HG03342 (cell line): ENCODE measurements at regions not wholly inside any gene's neighbourhood (a gene's known extent, or its start where the extent isn't known, plus 50 kb on each side); places are given as distances from the start of the nearest gene placed in this dataset.

Experiments
- ATAC-seq: cut with Tn5 transposase; IDR thresholded peaks from one replicate; pipeline ENCODE4 v1.9.1; 2021; ENCODE audit warnings: mild to moderate bottlenecking, moderate library complexity; ENCODE audit not compliant: unreplicated experiment

DNA sequence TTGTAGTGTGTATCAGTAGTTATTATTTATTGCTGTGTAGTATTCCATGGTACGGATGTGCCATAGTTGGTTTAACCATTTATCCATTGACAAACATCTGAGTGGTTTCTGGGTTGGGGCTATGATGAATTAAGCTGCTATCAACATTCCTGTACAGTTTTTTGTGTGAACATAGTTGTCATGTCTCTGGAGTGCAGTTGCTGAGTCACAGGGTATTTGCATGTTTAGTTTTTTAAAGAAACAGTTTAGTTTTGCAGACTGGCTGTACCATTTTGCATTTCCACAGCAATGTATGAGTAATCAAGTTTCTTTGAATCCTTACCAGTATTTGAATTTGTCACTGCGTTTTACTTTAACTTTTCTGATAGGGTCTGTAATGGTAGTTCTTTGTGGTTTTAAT, 516.7 kb upstream of the CELF2 start:
- no peak for ATAC-seq

DNA sequence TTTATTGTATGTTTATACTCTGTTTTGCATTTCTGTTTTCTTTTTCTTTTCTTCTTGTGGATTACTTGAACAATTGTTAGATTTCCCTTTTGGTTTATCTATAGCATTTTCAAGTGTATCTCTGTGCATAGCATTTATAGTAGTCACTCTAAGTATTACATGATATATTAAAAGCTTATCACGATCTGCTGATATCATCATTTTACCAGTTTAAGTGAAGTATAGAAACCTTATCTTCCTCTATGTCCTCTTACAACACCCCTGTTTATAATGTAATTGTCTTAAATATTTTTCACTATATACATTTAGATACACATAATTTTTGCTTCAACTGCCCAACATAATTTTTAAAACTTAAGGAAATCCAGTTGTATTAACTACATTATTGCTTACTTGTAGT, 513.9 kb upstream of the CELF2 start:
- ATAC-seq: no peak

DNA sequence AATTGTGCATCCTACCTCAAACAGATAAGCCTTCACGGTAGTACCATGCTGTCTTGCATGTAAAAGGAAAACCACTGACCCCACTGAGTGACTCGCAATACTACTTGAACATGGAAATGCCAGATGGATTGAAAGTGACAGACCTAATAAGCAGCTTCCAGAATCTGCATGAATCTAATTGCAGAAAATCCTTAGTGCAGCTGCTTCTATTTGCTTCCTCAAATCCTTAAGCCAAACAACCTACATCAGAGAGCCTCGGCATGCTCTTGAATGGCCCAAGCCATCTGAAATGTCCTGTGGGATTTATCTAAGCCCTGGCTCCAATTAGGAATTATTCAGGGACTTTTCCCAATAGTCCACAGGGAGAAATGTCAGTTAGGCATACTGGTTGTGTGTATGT, 509.5 kb upstream of the CELF2 start:
- ATAC-seq: no peak

DNA sequence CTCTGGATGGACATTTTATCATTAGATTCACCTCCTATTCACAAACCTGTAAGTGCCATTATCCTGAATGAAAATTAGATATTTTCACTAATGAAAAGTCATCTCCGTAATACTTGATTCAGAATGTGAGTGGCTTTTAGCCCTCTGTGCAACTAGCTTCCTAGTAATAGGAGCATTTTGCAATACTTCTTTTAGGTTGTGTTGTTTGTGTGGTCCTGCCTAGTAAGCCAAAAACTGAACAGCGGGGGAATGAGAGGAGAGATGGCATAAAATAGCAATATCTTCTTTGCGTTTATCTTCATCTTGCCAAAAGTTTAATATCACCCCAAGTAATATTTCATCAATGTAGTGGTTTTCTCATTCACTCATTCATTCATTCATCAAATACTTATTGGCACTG, 507.5 kb upstream of the CELF2 start:
- ATAC-seq: no peak

DNA sequence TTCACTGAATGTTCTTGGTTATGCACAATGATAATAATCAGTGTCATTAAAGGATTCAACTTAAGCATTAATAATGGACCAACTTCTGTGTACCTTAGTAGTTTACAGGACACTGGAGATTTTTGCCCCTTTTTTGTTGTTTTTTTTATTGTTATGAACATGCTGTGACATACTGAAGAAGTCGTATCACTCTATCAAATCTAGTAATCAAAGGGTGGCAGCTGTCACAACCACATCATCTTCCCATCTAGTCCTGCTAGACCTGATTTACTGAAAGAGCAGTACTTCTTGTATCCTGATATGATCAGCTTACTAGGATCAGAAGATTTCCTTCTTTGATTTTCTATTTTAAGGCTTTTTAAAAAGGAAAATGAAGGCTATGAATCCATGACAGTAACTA, 504.6 kb upstream of the CELF2 start:
- ATAC-seq: no peak

DNA sequence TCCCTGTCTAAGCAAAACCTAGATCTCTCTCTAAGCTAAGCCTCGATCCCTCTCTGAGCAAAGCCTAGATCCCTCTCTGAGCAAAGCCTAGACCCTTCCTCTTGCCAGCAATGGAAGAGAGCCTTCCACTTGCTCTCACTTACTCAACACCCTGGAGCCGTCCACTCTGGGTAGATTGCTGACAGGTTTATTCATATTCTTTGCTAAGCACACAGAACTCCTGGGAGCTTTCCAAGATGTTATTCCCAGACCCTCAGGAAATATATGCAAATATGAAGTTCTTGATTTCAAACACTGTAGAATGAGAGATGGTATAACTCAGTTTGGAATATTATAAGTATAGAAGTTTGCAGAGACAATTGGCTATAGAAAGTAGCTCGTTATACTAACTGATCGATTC, 503.8 kb upstream of the CELF2 start:
- no peak for ATAC-seq

DNA sequence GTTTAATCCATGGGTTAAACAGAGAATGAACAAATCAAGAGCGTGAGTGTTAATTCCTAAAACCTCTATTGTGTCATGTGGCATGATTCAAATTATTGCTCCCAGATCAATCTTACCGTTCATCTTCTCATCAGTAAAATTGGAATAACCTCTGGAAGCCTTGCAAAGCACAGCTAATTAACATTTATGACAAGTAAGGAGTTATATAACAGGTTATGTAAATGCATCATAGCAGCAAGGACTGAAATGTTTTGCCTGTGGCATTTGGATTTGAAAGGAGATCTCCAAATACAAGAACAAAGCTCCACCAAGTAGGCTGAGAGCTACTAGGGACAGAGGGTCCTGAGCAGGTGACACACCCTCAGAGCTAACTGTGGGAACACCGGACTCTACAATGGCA, 502.9 kb upstream of the CELF2 start:
- ATAC-seq: no peak

DNA sequence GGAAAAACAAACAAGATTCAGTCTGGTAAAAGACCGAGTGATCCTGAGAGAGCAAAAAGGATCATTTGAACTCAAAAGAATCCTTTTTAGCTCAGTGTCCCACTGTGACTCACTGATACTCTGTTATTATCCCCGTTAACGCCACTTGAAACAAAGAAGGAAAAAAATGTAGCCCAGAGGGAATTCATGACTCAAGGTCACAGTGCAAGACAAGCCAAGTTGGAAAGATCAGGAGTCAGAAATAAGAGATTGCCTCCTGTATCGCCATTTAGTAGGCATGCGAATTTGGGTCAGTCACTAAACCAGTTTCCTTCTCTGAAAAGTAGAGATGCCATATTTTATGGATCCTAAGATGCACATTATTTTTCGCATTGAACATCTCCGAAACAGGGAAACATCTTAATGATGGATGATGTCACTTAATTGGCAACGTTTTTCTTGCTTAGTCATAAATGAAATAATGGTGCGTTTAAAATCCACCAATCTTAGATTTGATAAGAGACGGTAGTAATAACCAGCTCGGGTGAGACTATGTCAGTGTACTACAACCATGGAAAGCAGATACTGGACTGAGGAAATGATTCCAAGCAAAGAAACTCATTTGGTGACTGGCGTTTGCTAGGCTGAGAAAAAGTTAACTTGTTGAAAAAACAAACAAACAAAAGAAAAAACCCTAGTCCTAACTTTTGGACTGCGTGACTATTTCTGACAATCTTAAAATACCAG, 502.0 kb upstream of the CELF2 start:
- no peak for ATAC-seq

DNA sequence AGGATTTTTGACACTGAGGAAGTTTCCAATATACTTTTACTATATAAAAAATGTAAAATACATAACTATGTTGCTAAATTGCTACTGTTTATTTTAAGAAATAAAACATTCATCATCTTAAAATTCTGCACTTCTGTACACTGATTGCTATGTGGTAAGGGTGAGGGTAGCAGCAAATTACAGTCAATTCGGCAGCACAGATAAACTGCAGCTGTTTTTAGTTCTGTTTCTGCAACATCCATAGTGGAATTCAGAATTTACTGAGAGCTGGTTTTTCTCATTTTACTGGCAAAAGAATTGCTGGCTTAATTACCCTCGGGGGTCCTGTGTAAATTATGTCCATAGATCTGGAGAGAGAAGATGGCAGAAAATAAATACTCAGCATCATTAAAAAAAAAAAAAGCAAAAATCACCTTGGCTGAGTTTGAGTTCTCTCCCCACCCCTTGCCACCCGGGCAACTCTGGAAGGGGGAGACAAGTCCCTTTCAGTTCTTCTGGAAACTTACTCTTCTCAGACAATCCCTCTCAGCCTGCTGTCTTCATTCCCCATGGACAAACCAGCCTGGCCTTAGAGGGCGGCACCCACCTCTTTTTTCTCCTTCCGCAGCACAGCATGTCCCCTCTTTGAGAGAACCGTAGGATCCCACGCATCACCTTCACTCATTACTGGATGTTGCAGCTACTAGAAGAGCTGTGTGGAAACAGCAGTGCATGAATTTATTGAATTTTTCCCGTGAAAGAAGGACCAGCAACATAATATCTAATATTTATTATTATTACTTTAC, 501.1 kb upstream of the CELF2 start:
- no peak for ATAC-seq

DNA sequence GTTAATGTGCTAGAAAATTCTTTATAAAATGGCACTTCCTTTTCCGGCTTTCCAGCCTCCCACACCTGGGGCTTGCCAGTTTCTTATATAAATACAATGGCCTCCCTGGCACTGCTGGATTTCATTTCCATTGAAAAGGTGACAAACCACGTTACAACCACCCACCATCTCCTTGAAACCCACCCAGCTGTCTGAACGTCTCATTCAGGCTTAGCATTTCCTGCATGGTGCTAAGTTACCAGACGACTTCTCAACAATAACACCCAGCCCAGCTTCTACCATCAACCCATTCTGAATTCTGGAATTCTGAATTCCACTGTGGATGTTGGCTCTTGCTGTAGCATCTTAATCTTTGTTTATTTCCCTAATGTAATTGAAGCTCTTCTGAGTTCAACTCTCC, 499.8 kb upstream of the CELF2 start:
- ATAC-seq: no peak

DNA sequence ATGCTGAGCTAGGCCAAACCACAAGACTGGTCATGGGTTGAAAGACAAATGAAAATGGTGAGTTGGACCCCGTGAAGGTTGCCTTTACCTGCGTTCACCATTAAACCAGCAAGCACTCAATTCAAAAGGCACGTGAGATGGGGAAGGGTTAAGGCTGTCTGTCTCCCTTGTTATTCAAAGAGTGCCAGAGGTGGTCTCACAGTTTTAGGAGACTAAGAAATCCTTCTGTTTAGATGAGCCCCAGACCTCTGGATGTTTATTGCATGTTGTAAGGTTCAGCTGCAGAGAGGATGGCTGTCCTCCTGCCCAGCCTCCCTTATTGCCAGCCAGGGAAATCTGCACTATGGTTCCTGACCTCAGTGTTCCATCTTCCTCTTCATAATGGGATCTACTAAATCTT, 498.0 kb upstream of the CELF2 start:
- ATAC-seq: no peak

DNA sequence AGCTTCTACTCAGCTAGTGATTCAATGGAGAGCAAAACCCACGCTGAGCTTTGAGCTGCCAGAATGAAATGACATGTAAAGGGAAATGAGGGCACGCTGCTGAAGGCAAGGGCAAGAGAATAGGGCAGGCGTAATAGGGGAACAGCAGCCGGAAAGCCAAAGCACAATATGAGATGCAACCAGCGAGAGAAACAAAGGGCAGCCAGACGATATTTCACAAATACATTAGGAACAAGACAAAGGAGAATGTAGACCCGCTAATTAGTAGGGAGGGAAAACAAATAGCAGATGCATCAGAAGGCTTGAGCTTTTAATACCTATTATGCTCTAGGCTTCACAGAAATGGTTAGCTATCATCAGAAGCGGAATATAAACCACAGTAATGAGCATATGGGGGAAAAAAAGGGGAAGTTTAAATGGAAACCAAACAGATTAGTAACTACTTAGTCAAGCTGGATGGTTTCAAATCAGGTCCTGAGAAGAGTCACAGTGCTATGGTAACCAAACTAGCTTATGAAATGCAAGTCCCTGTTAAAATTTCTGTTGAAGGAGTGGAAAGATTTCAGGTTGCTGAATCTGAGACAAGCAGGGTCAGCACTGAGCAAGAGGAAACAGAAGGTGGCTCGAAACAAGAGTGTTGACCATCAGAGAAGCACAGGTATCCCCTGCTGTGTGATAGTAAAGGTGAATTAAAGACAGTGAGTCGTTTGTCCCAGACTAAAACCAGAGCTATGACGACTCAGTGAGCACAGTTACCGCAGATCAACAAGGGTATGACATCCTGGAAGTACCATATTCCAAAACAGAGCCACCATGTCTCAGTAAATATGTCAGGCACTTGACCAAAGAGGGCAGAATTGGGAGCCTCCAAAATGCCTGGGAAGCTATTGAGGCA, 496.9 kb upstream of the CELF2 start:
- peak; percentile 94 for ATAC-seq

DNA sequence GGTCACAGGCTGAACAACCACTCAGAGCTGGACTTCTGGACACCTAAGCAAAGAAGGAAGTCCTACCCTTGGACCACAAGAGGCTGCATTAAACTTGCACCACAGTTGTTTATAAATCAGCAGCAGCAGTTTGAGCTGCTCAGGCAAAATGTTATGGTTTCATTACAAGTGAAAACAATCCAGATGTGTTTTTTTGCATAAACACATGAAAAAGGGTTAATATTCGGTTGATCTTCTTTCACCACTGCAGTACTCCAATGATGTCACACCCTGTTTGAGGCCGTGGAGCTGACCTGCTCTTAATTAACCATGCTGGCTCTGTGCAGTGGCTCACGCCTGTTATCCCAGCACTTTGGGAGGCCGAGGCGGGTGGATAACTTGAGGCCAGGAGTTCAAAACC, 490.8 kb upstream of the CELF2 start:
- ATAC-seq: no peak

DNA sequence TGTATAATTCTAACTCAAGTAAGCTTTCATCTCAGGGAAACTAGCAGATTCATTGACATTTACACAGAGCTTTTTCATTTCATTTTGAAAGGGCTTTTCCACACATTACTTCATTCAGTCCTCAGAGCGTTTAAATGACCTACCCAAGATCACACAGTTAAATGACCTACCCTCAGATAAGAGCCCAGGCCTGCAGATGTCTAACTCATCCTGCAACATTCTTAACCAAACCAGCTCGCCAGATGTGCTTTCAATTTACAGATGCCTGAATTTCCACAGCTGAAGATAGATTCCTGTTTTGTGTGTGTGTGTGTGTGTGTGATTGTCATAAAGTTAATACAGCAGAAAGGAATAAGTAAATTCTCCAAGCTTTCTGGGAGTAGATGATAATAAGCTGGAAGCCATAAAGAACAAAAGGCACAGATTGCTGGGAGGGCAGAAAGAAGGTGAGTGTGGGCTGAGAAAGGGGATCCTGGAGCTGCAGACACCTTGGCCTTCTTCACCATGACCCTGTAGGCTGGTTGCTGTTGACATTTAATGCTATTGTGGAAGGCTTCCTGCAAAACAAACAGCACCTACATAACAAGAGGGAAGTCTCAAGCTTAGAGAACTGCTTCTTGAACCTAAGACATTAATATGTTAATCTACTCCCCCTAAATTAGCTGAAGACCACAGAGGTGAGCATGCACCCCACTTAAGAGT, 489.7 kb upstream of the CELF2 start:
- no peak for ATAC-seq

DNA sequence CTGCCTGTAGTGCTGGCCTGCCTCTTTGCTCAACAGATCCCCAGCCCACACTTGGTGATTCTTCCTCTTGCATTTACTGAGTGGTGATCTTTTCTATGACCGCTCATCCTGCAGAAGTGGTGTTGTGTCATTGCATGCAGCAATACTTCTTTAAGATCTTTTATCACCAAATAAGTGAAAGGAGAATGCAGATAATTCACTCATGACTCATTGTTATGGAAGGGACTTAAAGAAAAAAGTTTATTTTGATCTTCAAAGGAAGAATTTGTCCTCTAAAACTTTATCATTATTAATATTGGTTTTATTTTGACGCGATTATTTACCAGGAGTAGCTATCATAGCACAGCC, 489.1 kb upstream of the CELF2 start:
- no peak for ATAC-seq

DNA sequence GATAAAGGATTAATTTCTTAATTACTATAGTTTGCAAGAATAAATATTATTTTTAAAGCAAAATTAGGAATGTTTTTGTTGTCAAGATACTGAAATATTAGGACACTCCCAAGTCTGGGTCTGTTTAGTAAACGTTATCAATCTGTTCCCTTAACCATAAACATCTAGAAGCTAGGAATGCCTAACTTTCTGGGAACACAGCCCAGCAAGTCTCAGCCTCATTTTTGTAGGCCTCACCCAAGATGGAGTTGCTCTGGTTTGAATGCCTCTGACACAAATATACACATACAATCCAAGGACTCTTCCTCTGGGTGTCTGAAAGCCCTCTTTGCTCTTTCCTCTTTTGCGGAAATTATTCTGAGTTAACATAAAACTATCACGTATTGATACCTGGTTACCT, 487.4 kb upstream of the CELF2 start:
- no peak for ATAC-seq

DNA sequence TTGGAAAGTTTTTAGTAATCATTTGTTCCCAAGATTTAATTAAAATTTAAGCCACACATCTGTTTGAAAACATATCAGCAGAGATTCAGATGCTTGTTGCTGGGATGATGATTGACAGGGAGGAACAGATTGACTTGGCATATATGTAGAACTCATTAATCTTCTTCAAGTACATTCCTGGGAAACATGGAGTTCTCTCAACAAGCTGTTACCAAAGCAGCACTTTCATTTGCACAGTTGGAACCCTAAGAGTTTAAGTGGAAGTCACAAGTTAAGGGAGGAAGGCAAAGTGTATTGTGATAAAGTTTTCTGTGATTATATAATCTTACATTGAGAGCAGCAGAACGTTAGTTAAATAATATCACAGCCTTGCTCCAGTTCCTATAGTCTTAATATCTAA, 485.4 kb upstream of the CELF2 start:
- no peak for ATAC-seq

DNA sequence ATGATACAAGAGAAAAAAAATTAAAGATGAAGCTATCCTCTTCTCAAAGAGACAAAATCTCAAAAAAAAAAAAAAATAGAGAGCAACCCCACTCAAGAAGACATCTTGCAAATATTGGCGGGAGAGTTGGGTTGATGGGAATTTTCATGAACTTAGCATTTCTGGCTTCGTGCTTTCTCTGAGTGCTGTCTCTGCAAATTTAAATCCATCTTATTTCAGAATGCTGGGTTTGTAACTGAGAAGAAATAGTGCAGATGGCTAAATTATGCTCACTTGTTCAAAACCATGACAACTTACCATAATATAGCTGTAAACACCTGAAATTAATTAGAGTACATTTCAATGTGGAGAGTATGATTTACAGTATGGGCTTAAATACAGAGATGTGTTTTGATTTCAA, 484.8 kb upstream of the CELF2 start:
- ATAC-seq: no peak

DNA sequence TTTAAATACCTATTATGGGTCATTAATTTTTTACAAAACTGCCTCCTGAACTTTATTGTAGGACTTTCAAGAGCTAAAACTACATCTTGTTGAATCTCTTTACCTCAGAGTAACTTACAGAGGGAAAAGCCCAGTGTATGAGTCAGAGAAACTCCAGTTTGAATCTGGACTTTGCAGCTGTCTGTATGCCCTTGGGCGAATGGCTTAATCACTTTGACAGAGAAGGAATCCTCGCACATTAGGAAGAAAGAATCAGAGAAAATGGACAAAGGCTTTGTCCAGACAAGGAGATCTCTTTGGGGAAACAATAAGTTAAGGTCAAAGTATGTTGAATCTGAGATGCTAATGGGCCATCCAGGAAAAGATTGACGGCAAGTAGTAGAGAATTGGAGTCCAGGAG, 484.2 kb upstream of the CELF2 start:
- no peak for ATAC-seq

DNA sequence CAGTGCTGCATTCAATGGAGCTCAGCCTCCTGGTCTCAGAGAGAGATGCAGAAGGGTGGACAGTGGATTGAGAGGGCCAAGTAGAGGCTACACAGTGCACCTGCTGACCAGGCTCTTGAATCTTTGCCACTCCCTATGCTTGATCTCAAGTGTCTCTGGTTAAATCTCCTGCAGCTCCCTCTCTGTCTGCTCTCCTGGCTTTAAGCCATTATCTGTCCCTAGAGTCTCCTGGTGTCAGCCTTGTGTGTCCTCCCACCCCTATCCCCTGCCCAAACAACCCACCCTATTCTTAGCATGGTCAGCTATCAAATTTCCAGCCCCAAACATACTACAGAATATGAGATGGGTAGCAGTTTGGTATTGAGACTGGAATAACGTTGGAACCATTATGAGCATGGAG, 479.3 kb upstream of the CELF2 start:
- ATAC-seq: no peak

DNA sequence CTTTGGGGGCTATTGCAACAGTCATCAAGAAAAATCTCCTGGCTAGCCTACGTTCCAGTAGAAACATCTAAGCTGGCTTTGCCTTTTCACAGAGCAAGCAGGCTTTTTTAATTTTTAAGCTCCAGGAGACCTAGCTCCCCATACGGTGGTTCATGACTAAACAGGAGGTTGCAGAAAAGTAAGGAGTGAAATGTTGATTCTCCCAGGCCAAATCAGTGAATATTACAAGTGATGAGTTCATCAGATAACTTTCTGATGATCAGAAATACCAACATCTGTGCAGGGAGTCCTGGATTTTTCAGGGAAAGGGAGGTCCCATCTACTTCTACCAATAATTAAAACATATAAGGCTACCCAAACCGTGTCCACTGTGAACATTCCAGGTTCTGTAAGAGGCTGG, 477.3 kb upstream of the CELF2 start:
- ATAC-seq: no peak
